Activated CD4-positive, alpha-beta T cell treated with anti-CD3 and anti-CD28 coated beads, Interleukin-2, amount 50 U/mL, for 24 hours (primary cell): ENCODE measurements at regions not wholly inside any gene's neighbourhood (a gene's known extent, or its start where the extent isn't known, plus 50 kb on each side); places are given as distances from the start of the nearest gene placed in this dataset.
"Not testable (repeated sequence)": the region's sequence is repeated elsewhere in the genome, so short reads cannot be mapped to it uniquely, and the experiment has no call there.

Source experiments
- DNase-seq, 2 donors: peaks; one replicate each; pipeline ENCODE4 v3.0.0-alpha.2; 2020; ENCODE audit warnings: low read depth in 1 of 2, low spot score in 1 of 2

GRCh38 chr1:172914501-172915144 lies 136.1 kb downstream of the TNFSF18 start:
- DNase-seq, result no peak

- DNase-seq, result no peak
Observed at GRCh38 chr1:172915271-172915670, 135.5 kb downstream of the TNFSF18 start.

- DNase-seq, result no peak
Observed at GRCh38 chr1:172916116-172916515, 134.6 kb downstream of the TNFSF18 start.

DNA sequence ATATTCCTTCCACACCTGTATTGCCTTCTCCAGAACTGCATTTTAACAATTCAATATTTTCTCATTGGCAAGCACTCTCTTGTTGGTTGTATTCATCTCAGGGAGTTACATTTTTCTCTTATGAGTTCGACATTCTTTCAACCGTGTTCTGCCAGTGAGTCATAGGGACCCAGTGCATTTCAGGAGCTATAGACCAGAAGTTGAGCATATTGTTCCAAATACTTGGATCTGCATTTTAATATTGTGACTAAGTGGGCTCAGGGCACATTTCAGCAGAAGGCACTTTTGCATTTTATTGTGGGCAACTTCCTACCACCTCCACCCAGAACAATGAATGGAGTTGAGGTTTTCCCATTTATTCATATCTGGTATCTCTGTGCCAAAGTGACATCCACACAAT lies 132.8 kb downstream of the TNFSF18 start:
- no peak for DNase-seq

- no peak for DNase-seq
Observed at GRCh38 chr1:172918478-172918877, 132.3 kb downstream of the TNFSF18 start.

DNA sequence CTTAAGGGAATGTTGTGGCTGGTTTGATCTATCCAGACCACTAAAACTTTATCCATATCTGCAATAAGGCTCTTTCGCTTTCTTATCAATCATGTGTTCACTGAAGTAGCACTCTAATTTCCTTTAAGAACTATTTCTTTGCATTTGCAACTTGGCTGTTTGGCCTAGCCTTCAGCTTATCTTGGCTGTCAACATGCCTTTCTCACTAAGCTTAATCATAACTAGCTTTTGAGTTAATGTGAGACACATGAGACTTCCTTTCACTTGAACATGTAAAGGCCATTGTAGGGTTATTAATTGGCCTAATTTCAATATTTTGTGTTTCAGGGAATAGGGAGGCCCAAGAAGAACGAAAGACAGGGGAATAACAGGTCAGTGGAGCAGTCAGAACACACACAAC lies 124.7 kb downstream of the TNFSF18 start:
- no peak for DNase-seq

GRCh38 chr1:172928412-172928811 lies 122.3 kb downstream of the TNFSF18 start:
- no peak for DNase-seq

- DNase-seq, result no peak
Observed at GRCh38 chr1:172929006-172929405, 121.7 kb downstream of the TNFSF18 start.

- DNase-seq, result no peak
Observed at GRCh38 chr1:172930142-172930541, 120.6 kb downstream of the TNFSF18 start.

- no peak for DNase-seq
Observed at GRCh38 chr1:172931340-172931739, 119.4 kb downstream of the TNFSF18 start.

DNA sequence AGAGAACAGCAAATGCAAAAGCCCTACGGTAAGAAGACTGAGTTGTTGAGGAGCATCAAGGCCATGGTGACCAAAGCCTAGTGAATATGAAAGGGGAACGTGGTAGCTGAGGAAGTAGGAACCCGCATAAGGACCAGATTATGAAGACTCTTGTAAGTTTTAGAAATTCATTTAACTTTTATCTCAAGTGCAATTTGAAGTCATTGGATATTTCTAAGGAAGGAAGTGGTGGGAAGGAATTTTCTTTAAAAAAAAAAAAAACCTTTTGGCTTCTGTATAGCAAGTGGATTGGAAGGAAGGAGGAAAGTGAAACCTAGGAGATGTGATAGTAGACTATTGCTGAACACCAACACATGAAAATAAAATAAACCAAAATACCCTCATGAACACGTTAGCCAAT lies 119.0 kb downstream of the TNFSF18 start:
- no peak for DNase-seq

GRCh38 chr1:172932981-172933380 lies 117.8 kb downstream of the TNFSF18 start:
- DNase-seq, result no peak

DNA sequence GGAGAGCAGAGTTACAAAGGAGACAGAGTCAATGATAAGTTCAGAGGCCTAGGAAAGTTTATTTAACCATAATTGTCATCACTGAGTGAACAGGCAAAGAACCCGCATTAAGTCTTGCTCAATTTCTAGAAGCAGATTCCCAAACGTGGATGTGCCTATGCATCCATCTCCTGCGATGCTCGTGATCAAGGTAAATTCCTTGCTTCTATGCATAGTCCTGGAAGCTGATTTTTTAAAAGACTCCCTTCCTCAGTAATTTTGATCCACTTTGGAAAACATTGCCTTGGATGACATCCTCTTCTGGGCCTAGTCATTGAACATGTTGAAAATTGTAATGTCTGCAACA lies 116.4 kb downstream of the TNFSF18 start:
- no peak for DNase-seq

GRCh38 chr1:172935062-172935592 lies 115.6 kb downstream of the TNFSF18 start:
- no peak for DNase-seq

- DNase-seq, result no peak
Observed at GRCh38 chr1:172936088-172936645, 114.6 kb downstream of the TNFSF18 start.

DNA sequence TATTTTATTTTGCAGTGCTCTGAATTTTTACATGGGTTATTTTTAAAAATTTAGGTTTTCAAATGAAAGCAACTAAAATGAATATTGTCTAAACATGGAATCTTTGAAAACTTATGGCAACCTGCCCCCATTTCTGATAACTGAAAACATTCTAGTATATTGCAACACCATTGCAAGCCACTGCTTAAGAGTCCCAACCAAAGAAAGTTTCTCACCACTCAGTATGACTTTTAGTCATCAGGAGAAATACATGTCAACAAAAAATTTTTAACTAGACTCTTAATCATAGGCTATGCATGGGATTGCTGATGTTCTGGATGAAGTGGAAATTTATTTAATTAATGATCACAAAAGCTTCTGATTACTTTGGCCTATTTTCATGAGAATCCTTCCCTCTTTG lies 112.1 kb downstream of the TNFSF18 start:
- no peak for DNase-seq

GRCh38 chr1:172939475-172939874 lies 111.3 kb downstream of the TNFSF18 start:
- no peak for DNase-seq

- DNase-seq, result no peak
Observed at GRCh38 chr1:172940174-172940855, 110.4 kb downstream of the TNFSF18 start.

- DNase-seq, result no peak
Observed at GRCh38 chr1:172941471-172941870, 109.3 kb downstream of the TNFSF18 start.

GRCh38 chr1:172941945-172942344 lies 108.8 kb downstream of the TNFSF18 start:
- DNase-seq, result no peak

GRCh38 chr1:172943138-172943537 lies 107.6 kb downstream of the TNFSF18 start:
- not testable (repeated sequence) for DNase-seq

DNA sequence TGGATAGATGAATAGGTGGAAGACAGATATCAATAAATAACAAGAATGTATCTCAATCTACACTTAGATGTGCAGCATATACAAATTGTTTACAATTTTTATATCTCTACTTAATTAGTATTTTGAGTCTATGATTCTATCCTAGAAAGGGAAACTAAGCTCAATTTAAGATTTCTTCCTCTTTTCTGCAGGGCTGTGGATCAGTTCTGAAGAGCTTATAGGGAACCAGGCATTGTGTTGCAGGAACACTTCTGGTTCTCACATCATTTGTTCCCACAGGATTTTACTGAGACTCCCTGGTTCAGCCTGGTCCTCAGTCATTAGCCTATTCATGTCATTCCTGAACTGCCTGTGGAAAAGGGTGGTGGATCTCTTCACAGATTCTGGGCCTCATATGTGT lies 105.8 kb downstream of the TNFSF18 start:
- DNase-seq, result no peak
